Epithelial cell of proximal tubule (primary cell): ENCODE measurements at regions not wholly inside any gene's neighbourhood (a gene's known extent, or its start where the extent isn't known, plus 50 kb on each side); places are given as distances from the start of the nearest gene placed in this dataset.

Experiments
- DNase-seq: peaks from one replicate; pipeline ENCODE4 v3.0.0-alpha.2; 2011; ENCODE audit warnings: low read depth
- H3K4me3 ChIP-seq: 2 replicates; pipeline ENCODE4 v1.5.1; 2011; ENCODE audit warnings: low read depth, mild to moderate bottlenecking, low read length
- TF ChIP-seq, protein P1 (sequence below): conservative IDR thresholded peaks from 2 replicates; pipeline ENCODE4 v1.5.1; 2012; ENCODE audit warnings: low read depth, mild to moderate bottlenecking, low read length

DNA sequence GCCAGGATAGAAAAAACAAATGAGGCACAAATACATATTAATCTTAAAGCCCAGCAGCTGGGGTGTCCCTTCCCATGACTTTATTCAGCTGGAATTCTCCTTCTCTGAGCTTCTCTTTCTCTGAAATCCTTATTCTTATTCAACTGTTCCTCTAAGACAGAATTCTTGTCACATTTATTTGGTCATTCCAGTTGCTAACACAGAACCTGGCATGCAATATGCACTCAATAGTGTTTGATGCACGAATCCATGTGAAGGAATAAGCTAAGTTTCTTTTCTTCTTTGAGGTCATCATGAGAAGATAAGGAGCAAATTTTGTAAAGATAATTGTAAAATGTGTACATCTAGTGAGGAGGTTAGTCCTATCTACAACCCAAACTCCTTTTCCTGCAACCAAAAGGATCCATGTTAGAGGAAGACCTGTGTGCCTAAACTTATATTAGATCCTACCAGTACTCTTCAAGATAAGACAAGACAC is 154.2 kb upstream of the KCNMB2 start:
- no peak overlapping the region for H3K4me3 ChIP-seq
- DNase-seq = no peak
- TF ChIP-seq, protein P1, sequence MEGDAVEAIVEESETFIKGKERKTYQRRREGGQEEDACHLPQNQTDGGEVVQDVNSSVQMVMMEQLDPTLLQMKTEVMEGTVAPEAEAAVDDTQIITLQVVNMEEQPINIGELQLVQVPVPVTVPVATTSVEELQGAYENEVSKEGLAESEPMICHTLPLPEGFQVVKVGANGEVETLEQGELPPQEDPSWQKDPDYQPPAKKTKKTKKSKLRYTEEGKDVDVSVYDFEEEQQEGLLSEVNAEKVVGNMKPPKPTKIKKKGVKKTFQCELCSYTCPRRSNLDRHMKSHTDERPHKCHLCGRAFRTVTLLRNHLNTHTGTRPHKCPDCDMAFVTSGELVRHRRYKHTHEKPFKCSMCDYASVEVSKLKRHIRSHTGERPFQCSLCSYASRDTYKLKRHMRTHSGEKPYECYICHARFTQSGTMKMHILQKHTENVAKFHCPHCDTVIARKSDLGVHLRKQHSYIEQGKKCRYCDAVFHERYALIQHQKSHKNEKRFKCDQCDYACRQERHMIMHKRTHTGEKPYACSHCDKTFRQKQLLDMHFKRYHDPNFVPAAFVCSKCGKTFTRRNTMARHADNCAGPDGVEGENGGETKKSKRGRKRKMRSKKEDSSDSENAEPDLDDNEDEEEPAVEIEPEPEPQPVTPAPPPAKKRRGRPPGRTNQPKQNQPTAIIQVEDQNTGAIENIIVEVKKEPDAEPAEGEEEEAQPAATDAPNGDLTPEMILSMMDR = no peak

DNA sequence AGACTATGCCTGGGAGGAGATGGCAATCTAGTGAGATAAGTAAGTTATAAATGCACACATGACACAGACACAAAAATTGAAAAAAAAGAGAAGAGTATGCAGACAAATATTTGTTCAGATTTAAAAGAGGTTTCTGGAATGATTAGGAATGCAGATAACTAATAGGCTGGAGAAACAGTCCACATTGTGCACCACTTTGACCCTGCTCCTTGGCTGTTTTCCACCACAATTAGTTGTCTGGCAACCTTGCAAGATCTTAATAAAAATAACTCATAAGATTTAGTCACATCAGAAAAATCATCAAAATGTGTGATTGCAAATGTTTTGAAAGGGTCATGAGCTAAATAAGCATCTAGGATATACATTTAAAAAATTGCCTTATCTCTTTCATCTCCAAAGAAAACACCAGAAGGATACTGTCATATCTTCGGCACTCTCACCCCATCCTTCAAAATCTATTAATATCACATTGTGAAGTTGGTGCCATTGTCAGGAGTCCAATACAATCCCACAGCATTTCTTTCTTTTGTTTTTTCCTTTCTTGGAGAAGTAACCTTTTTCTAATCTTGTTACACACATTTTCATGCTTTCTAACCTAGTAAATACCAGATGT is 153.7 kb upstream of the KCNMB2 start:
- H3K4me3 ChIP-seq = no peak overlapping the region
- TF ChIP-seq, protein P1 = no peak
- DNase-seq = no peak

DNA sequence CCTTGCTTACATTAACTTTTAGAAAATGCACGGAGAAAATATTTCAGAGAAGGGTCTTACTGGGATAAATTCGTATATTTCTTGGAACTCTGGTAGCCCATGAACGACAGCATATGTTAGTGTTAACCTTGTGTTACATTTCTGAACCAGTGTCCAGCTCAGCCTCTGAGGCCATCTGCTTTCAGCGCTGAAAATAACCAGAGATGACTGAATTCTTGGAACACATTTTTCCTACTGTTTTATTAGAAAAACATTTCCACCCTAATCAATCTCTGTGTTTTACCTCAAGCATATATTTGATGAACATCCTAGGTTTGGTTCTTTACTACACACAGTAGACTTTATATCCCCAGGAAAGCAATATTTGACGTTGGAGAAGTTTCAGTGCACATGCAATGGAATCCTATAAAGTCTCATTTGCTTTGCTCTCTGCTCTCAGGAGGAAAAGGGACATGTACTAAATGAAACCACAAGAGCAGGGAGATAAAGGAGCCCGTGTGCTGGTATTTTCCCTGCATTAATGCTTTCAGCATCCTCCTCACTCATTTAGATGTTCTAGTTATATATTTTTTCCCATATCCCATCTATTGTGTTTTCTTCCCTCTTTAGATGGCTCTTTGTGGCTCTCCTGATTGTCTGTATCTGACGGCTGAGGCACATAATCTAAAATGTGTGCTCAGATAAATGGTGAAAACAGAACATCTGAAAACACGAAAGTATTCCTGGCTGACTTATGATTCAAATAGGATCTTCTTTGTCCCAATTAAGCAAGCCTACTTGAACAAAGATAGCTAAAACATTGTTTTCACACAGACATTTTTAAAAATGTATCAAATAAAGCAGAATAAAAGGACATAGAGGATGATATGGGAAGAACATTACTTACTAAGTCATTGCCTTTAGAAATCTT is 151.7 kb upstream of the KCNMB2 start:
- TF ChIP-seq, protein P1 = no peak

DNA sequence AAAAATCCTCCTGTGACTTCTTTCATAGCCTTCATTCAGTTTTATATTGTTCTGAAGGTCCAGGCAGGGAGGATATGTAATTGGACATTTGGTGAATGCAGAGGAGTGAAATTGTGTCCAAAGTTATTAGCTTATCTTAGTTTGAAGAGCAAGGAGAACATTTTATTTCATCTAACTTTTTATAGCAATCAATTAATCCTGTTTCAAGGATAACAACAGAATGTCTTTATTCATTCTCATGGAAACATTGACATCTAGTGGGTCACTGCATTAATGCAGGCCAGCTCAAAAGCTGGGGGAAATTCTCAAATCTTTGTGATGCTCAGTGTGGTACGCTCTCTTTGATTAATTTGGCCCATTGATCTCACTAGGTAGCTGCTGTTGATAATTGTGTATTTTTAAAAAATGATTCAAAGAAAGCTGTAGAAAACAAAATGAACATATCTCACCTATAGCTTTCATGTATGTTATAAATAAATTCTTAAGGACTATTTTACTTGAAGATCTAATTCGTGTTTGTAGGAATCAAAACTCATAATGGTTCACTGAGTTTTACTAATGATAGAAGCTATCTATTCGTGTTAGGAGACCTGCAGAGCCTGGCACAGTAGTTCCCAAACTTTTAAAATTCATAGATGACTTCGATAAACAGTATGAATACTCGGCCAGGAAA is 150.8 kb upstream of the KCNMB2 start:
- TF ChIP-seq, protein P1 = peak; percentile 85
- DNase-seq = no peak
- H3K4me3 ChIP-seq = no peak overlapping the region

More for the DNA sequence above, 151.7 kb upstream of the KCNMB2 start:
- H3K4me3 ChIP-seq = no peak overlapping the region
- no peak for DNase-seq

DNA sequence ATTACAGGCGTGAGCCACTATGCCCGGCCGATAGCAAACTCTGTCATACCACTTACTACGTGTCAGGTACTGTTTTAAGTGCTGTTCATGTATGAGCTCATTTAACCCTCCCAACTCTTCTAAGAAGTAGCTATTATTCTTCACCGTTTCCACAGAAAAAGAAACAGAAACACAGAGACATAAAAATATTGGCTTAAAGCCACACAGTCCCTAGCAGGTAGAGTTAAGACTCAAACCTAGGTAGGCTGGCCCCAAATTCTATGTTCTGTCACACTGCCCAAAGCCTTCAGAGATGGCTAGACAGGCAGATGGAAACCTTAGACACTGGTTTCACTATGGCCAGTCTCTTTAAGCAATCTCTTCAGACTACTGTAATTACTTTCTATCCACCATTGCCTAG is 149.8 kb upstream of the KCNMB2 start:
- TF ChIP-seq, protein P1 = no peak

DNA sequence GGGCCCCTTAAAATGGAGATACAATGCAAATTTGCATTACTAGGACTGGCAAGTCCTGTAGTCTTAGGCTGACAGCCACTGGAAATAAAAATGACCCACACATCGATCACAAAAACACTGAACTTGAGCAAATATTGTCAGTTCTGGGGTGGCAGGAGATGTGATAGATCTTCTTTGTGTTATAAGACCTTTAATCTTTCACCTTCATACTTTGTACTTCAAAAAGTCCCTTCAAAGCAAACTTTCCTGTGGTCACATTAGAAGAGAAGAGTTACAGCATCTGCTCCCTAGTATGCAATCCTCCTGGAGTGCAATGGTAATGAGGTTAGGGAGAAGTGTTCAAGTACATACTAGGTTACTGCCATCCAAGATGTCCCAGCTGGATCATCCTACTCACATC is 149.4 kb upstream of the KCNMB2 start:
- TF ChIP-seq, protein P1 = no peak
- DNase-seq = no peak

More for the DNA sequence above, 149.8 kb upstream of the KCNMB2 start:
- no peak overlapping the region for H3K4me3 ChIP-seq
- no peak for DNase-seq

More for the DNA sequence above, 149.4 kb upstream of the KCNMB2 start:
- no peak overlapping the region for H3K4me3 ChIP-seq
